K562 (cell line): ENCODE measurements at regions not wholly inside any gene's neighbourhood (a gene's known extent, or its start where the extent isn't known, plus 50 kb on each side); places are given as distances from the start of the nearest gene placed in this dataset.
A peak's percentile ranks its signal among the peaks of the same experiment; 100 is the strongest.

Experiments used
- ATAC-seq: fragments of 200-7000 bp; cut with Tn5 transposase; 3 replicates; pipeline ENCODE4 v1.9.1; 2020; ENCODE audit warnings: moderate library complexity
- BruUV-seq: library from RNA; stranded (reverse); fragments of 400-500 nt; replicated peaks from 2 replicates; lab custom pipeline; 2021; lab: Mats Ljungman, UMichigan
- CTCF ChIA-PET: fragments of 300-600 bp; formaldehyde crosslinking; extraction: SDS; loops from one replicate; lab custom pipeline; 2021; ENCODE audit warnings: low intra/inter-chr PET ratio; lab: Yijun Ruan, JAX
- POLR2A ChIA-PET: fragments of 300-600, 350-650 bp; sonication (Branson Sonifier 250); formaldehyde crosslinking; extraction: SDS; loops from one replicate; lab custom pipeline; 2021; ENCODE audit warnings: antibody characterized with exemption, inconsistent platforms; lab: Yijun Ruan, JAX
- DNase-seq, 4 experiments: peaks; one replicate each; pipeline versions ENCODE4 v3.0.0 to v3.0.0-alpha.2; 2011 to 2018; ENCODE audit warnings: low spot score in 3 of 4, mixed read lengths in 3 of 4; ENCODE audit errors: extremely low read depth in 1 of 4
- FAIRE-seq: peaks from 2 replicates; lab custom pipeline; 2011; peaks lifted over from hg19 to GRCh38; lab: Jason Lieb, UNC
- H2AFZ ChIP-seq: 2 replicates; pipeline ENCODE4 v1.6.0; 2011; ENCODE audit warnings: low read depth, low read length, control low read depth, inconsistent platforms
- H3K27ac ChIP-seq: fragments of 200-600 bp; 3 replicates; pipeline ENCODE4 v1.8.0; 2011; ENCODE audit warnings: low read depth, mild to moderate bottlenecking, control low read depth, inconsistent platforms, low read length, moderate library complexity, mixed read lengths; ENCODE audit errors: extremely low read depth
- H3K27me3 ChIP-seq, 2 experiments: fragments of 300-600 bp in 1 of 2; 2 replicates in 1 of 2; 3 replicates in 1 of 2; pipeline versions ENCODE4 v1.6.0 to v1.8.0; 2011; ENCODE audit warnings: inconsistent platforms in 2 of 2, low read length in 2 of 2, mild to moderate bottlenecking in 1 of 2, mixed read lengths in 1 of 2, moderate library complexity in 1 of 2; ENCODE audit not compliant: control insufficient read depth in 2 of 2, insufficient read depth in 2 of 2
- H3K36me3 ChIP-seq: fragments of 300-600 bp; 3 replicates; pipeline ENCODE4 v1.8.0; 2011; ENCODE audit warnings: mild to moderate bottlenecking, low read length, inconsistent platforms; ENCODE audit not compliant: control insufficient read depth, insufficient read depth
- H3K4me1 ChIP-seq, 2 experiments: fragments of 200-600 bp in 1 of 2; replicated peaks in 1 of 2; 2 replicates in 1 of 2; 3 replicates in 1 of 2; pipeline versions ENCODE4 v1.5.1 to v1.8.0; 2011; ENCODE audit warnings: inconsistent platforms in 2 of 2, low read length in 2 of 2, mild to moderate bottlenecking in 1 of 2, mixed read lengths in 1 of 2, moderate library complexity in 1 of 2; ENCODE audit not compliant: control insufficient read depth in 2 of 2, insufficient read depth in 2 of 2
- H3K4me2 ChIP-seq: 2 replicates; pipeline ENCODE4 v1.6.1; 2011; ENCODE audit warnings: low read length, control low read depth, inconsistent platforms, mixed read lengths; ENCODE audit not compliant: insufficient read depth
- H3K4me3 ChIP-seq: fragments of 200-600 bp; sonication (generic), shearing (Covaris generic); 2 replicates; pipeline ENCODE4 v1.5.1; 2016; ENCODE audit warnings: control low read depth, inconsistent platforms
- H3K79me2 ChIP-seq: fragments of 200-600 bp; 3 replicates; pipeline ENCODE4 v1.8.0; 2011; ENCODE audit warnings: low read length, inconsistent platforms; ENCODE audit not compliant: control insufficient read depth, insufficient read depth
- H3K9ac ChIP-seq, 2 experiments: 2 replicates each; pipeline versions ENCODE4 v1.6.0 to v1.6.1; 2011; ENCODE audit warnings: low read depth in 2 of 2, low read length in 2 of 2, control low read depth in 1 of 2, inconsistent platforms in 1 of 2, mild to moderate bottlenecking in 1 of 2, mixed read lengths in 1 of 2; ENCODE audit not compliant: insufficient read depth in 1 of 2
- H3K9me1 ChIP-seq: one replicate; pipeline ENCODE4 v1.6.0; 2011; ENCODE audit warnings: inconsistent platforms, mild to moderate bottlenecking, low read length, moderate library complexity; ENCODE audit not compliant: control insufficient read depth, insufficient read depth
- H3K9me3 ChIP-seq: replicated peaks from 2 replicates; pipeline ENCODE4 v1.5.1; 2011; ENCODE audit warnings: low read depth, low read length, inconsistent platforms; ENCODE audit not compliant: control insufficient read depth, insufficient read depth
- H4K20me1 ChIP-seq: replicated peaks from 2 replicates; pipeline ENCODE4 v1.6.1; 2011; ENCODE audit warnings: low read length, inconsistent platforms, mixed read lengths; ENCODE audit not compliant: control insufficient read depth, insufficient read depth
- CCAR2 ChIP-seq: fragments of 200-400 bp; formaldehyde crosslinking; IDR thresholded peaks from 2 replicates; pipeline ENCODE4 v1.6.1; 2017; ENCODE audit warnings: mild to moderate bottlenecking, low read depth, low read length
- CTCF ChIP-seq, 3 experiments: IDR thresholded peaks in 2 of 3; conservative IDR thresholded peaks in 1 of 3; 2 replicates each; pipeline ENCODE4 v1.5.1; 2011 to 2012; ENCODE audit warnings: low read length in 3 of 3, mild to moderate bottlenecking in 3 of 3, control low read depth in 2 of 3, improper control_type of control experiment in 1 of 3, inconsistent platforms in 1 of 3, low read depth in 1 of 3, mixed read lengths in 1 of 3, moderate library complexity in 1 of 3; ENCODE audit not compliant: insufficient read depth in 2 of 3
- DEAF1 ChIP-seq: fragments of 450-650 bp; formaldehyde crosslinking; IDR thresholded peaks from 2 replicates; pipeline ENCODE4 v1.4.0; 2020; ENCODE audit warnings: mild to moderate bottlenecking, moderate library complexity
- RAD21 ChIP-seq, 2 experiments: fragments of 250-450 bp in 1 of 2; fragments of 450-650 bp in 1 of 2; sonication (Bioruptor Pico) in 1 of 2; formaldehyde crosslinking in 1 of 2; IDR thresholded peaks in 1 of 2; conservative IDR thresholded peaks in 1 of 2; 2 replicates each; pipeline versions ENCODE4 v1.4.0 to v1.8.0; 2020 to 2022; ENCODE audit warnings: mild to moderate bottlenecking in 2 of 2, moderate library complexity in 1 of 2
- TRIM24 ChIP-seq, 2 experiments: fragments of 450-650 bp; IDR thresholded peaks; 2 replicates each; pipeline ENCODE4 v1.6.1; 2016
- WGBS: fragments of 100-300 bp; shearing (Covaris generic); methylation state at CpG from one replicate; pipeline ENCODE4 v1.1.6; 2016; ENCODE audit warnings: low coverage, mixed read lengths; ENCODE audit not compliant: insufficient coverage; ENCODE audit errors: missing lambda C conversion rate; 5-methylcytosine and 5-hydroxymethylcytosine counted together
- in situ Hi-C: fragments of 300-500 bp; cut with MboI; formaldehyde crosslinking; loops from 4 replicates; pipeline ENCODE4 v1.15.0; 2018; ENCODE audit warnings: inconsistent platforms, mixed read lengths
- intact Hi-C: fragments of 100-400 bp; cut with micrococcal nuclease; formaldehyde crosslinking; loops from 2 replicates; pipeline ENCODE4 v1.14.2; 2022

GRCh38 chr7:142670511-142670910, 78.8 kb upstream of the PRSS1 start:
- Histone ChIP-seq H3K4me3 (no peak overlapping the region), H3K27ac (no peak overlapping the region), H4K20me1 (no peaks in the 10 kb centered on the region), H3K36me3 (no peaks in the 10 kb centered on the region), H3K4me1 (no peaks in the 10 kb centered on the region), H3K9me3 (no peaks in the 10 kb centered on the region), H3K27me3 (no peaks in the 10 kb centered on the region), H3K79me2 (no peaks in the 10 kb centered on the region), H2AFZ (no peak overlapping the region), H3K4me2 (no peak overlapping the region), H3K9ac (no peak overlapping the region), H3K9me1 (no peaks in the 10 kb centered on the region)
- DNase-seq = no peak
- intact Hi-C loops (no loop called here), in situ Hi-C loops (no loop called here)
- BruUV-seq = no TSS peak
- ATAC-seq = no peak
- CTCF ChIA-PET = interaction anchor here (1.8 kb wide), 1 partner anchor 140 kb away, joined by 5 read pairs; no protein-coding TSS in a partner anchor
- peak; percentile 19 for FAIRE-seq
- 0% methylated on average over 1 of the region's 1 CpG for WGBS
- TF ChIP-seq CCAR2 = no peak
- POLR2A ChIA-PET = no interaction called here

- DNase-seq (peak; percentile 17 to 32 (median 22)), ATAC-seq (peak; percentile 41; the same call in 1 of the 3 replicates), FAIRE-seq (peak; percentile 69)
- no peaks in the 10 kb centered on the region for H3K9me1 ChIP-seq
- H3K36me3 ChIP-seq = no peaks in the 10 kb centered on the region
- ChIA-PET POLR2A (no interaction called here), CTCF (interaction anchor here (0.6 to 1.8 kb wide), 3 partner anchors 114 to 333 kb away, joined by 3 to 5 read pairs (median 5); no protein-coding TSS in a partner anchor)
- in situ Hi-C loops (no loop called here), intact Hi-C loops (loop anchor here (1.0 kb wide), 1 partner anchor 114 kb away; no protein-coding TSS in a partner anchor)
- H2AFZ ChIP-seq = no peak overlapping the region
- no peaks in the 10 kb centered on the region for H3K9me3 ChIP-seq
- no peaks in the 10 kb centered on the region for H3K79me2 ChIP-seq
- no peaks in the 10 kb centered on the region for H3K4me1 ChIP-seq
- H3K27me3 ChIP-seq = no peaks in the 10 kb centered on the region; a peak in 1 of 5 replicates
- H4K20me1 ChIP-seq = no peaks in the 10 kb centered on the region
- WGBS = 3% methylated on average over 2 of the region's 2 CpGs
- H3K4me2 ChIP-seq = no peak overlapping the region
- no peak overlapping the region for H3K27ac ChIP-seq
- no peak overlapping the region for H3K4me3 ChIP-seq
- BruUV-seq = no TSS peak
- no peak overlapping the region for H3K9ac ChIP-seq
- TF ChIP-seq DEAF1 (CRISPR knock-in tag) (peak; percentile 68; the same call in 1 of the 2 replicates), RAD21 (CRISPR knock-in tag; conservative IDR thresholded peaks at IDR 0.05 in 1 of 2, IDR thresholded peaks at IDR 0.05 in 1 of 2) (peak; percentile 61 to 69), CTCF (IDR thresholded peaks at IDR 0.05 in 2 of 3, conservative IDR thresholded peaks at IDR 0.05 in 1 of 3; ENCODE audit: insufficient read depth in 2 of 3, low read depth in 1 of 3, low read length in 3 of 3) (peak; percentile 34 to 60 (median 54); a peak in 4 of 6 replicates), TRIM24 (IDR thresholded peaks at IDR 0.05) (no peak)
Measured at GRCh38 chr7:142669074-142669654, 80.1 kb upstream of the PRSS1 start.
